HG03469 (cell line): ENCODE measurements at regions not wholly inside any gene's neighbourhood (a gene's known extent, or its start where the extent isn't known, plus 50 kb on each side); places are given as distances from the start of the nearest gene placed in this dataset.
"Not testable (repeated sequence)": the region's sequence is repeated elsewhere in the genome, so short reads cannot be mapped to it uniquely, and the experiment has no call there.

Experiments
- ATAC-seq: cut with Tn5 transposase; IDR thresholded peaks from one replicate; pipeline ENCODE4 v1.9.1; 2021; ENCODE audit warnings: mild to moderate bottlenecking, moderate library complexity, moderate number of reproducible peaks; ENCODE audit not compliant: unreplicated experiment

- ATAC-seq = no peak
These were observed 125.1 kb upstream of the SGK1 start for GRCh38 chr6:134443009-134443408.

DNA sequence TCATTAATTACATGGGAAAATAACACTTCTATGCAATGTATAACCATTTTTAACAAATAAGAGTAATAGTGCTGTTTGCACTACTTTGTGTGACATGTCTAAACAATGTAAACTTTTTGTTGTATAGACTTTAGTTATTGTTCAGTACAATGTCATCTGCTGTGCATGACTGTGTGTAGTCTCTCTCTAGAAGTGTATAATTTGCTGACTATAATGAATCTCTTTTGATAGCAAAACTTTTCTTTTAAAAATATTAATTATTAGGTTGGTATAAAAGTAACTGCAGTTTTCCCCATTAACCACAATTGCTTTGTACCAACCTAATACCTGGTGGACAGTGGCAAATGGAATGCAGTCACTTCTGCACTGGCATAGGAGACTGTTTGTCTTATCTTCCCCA lies 124.2 kb upstream of the SGK1 start:
- ATAC-seq = no peak

- no peak for ATAC-seq
These were observed 120.9 kb upstream of the SGK1 start for GRCh38 chr6:134438837-134439236.

- no peak for ATAC-seq
These were observed 119.5 kb upstream of the SGK1 start for GRCh38 chr6:134437376-134437775.

DNA sequence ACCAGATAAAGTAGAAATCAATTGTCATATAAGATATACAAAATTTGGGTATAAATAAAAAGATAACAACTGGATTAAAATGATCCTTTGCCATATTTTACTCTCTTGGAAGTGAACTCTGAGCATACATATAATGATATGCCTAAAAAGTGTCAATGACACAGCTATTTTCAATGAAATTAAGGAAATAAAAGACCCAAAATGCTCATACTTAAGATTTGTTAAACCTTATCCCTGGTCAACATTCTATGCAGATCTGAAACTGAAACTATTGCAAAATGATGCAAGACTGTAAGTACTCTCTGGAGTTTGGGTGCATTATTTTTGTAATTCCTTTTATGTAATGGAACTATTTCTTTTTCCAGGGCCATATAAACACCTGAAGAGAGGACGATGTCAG lies 119.0 kb upstream of the SGK1 start:
- ATAC-seq = no peak

GRCh38 chr6:134436281-134436815 lies 118.4 kb upstream of the SGK1 start:
- ATAC-seq = peak; percentile 81

DNA sequence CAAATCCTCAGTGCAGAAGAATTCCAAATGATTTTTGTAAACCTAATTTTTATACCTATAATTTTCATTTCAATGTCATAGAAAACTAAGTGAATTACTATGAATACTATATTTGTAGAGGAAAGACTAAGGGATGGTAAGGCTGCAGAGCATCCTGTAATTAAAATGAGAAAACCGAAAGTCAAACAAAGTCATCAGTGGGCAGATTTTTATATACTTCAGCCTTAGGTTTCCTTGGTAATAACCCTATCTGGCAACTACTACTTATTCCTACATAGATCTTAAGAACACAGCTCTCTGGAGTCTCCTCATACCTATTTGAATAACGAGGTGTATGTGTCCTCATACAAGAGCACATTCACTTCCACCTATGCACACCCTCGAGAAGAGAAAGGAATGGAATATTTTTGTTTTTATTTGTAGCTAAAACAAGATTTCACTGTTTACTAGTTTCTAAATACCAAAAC lies 117.9 kb upstream of the SGK1 start:
- ATAC-seq = no peak

DNA sequence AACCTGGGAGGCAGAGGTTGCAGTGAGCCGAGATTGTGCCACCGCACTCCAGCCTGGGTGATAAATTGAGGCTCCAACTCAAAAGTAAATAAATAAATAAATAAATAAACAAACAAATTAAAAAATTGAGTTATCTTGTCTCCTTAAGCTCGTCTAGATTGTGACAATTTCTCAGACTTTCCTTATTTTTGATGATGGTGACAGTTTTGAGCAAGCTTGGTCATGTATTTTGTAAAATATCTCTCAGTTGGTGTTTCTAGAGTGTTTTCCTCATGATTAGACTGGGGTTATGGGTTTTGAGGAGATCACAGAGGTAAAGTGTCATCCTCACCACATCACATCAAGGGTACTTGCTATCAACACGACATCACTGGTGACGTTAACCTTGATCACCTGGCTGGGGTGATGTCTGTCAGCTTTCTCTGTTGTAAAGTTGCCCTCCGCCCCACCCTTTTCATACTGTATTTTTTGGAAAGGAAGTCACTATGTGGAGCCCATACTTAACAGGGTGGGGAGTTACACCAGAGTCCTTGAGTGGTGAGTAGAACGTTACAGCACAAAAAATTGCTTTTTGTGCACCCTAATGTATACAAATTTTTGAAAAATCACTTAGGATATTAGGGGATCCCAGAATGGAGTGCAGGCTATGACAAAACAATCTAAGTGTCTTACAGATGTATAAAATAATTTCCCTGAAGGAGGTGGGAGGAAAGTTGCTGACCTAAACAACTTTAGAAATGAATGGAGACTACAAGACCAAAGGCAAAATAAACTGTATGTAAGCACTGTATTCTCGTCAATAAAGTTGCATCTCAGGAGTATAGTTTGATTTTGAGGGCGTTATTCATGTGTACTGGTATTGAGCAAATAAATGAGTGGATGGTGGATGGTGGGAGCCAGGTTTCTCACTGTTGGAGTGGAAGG lies 116.4 kb upstream of the SGK1 start:
- no peak for ATAC-seq

DNA sequence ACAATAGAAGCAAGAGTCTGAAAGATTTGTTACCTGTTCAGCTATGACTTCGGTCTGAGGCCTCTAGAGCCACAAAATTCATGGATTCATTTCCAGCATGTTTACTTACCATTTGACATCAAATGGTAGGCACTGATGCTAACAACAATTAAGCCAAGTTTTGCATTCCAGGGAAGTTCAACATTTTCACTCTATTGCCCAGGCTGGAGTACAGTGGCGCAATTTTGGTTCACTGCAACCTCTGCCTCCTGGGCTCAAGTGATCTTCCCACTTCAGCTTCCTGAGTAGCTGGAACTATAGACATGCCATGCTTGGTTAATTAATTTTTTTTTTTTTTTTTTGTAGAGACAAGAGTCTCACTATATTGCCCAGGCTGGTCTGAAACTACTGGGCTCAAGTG lies 114.1 kb upstream of the SGK1 start:
- ATAC-seq = no peak

DNA sequence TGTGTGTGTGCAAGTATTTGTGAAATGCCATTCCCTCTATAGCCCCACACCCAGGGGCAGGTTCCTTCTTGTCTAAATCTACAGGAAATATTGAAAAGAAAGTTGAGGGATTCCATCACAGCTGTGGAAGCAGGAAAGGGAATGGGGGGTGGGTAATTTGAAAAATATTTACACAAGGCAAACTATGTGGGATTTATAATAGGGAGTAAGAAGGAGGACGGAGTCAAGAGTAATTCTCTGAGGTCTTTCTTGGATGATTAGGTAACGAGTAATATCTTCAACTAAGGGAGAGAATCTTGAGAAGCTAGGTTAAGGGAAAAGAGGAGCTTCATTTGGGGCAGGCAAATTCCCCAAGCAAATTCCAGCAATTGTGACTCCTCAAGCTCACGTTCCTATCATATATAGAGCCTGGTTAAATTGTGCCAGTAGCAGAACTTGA lies 113.5 kb upstream of the SGK1 start:
- no peak for ATAC-seq

DNA sequence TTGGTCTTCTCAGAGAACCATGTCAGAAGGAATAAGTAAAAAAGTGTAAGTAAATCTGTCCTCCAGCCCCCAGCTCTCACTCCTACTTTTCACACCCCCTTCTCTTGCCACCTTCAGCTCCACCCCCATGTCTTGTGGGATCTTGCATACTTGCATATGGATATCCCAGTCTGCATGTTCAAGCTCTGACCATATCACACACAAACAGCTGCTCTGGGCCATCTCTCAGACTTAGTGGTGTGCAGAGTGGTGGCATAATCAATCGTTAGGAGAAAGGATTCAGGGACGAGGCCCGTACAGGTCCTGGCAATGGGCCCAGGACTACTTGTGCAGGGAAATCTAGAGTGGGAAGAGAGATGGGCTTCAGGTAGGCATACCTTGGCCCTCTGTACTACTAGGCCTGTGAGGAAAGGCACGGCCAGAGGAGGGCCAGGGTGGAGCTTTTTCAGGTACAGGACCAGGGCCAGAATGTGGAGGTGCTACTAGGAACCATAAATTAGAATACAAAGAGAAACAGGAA lies 112.0 kb upstream of the SGK1 start:
- ATAC-seq = no peak

GRCh38 chr6:134427721-134428120 lies 109.8 kb upstream of the SGK1 start:
- no peak for ATAC-seq

GRCh38 chr6:134426623-134427022 lies 108.7 kb upstream of the SGK1 start:
- ATAC-seq = no peak

DNA sequence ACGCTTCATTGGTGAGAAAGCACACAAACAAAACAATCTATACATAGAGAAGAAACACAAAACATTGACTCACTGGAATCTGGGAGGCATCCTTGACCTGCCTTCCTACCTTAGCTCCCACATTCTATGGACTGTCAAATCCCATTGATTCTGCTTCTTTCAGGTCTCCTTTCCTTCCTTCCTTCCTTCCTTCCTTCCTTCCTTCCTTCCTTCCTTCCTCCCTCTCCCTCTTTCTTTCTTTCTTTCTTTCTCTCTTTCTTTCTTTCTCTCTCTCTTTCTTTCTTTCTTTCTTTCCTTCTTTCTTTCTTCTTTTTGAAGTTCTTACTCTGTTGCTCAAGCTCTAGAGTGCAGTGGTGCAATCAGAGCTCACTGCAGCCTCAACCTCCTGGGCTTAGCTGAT lies 108.0 kb upstream of the SGK1 start:
- ATAC-seq = not testable (repeated sequence)

- ATAC-seq = no peak
These were observed 107.6 kb upstream of the SGK1 start for GRCh38 chr6:134425513-134425912.

GRCh38 chr6:134424798-134425170 lies 106.9 kb upstream of the SGK1 start:
- no peak for ATAC-seq

GRCh38 chr6:134424165-134424797 lies 106.4 kb upstream of the SGK1 start:
- no peak for ATAC-seq

GRCh38 chr6:134422426-134423231 lies 104.7 kb upstream of the SGK1 start:
- ATAC-seq = no peak

DNA sequence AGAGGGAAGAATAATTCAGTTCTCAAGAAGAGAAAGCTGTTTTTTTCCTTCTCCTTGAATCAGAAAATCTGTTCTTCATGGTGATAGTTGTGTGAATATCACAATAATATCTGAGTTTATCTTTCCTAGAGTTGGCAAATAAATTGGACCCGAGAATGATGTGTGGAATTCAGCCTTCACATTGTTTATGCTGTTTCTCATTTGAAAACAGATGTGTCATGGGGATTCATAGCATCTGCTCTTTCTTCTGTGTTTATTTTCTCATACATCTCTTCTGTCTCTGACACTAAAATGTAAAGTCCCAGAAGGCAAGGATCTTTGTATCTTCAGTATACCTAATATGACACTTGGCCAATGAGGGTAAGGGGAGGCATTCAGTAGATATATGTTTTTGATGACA lies 103.6 kb upstream of the SGK1 start:
- ATAC-seq = no peak

DNA sequence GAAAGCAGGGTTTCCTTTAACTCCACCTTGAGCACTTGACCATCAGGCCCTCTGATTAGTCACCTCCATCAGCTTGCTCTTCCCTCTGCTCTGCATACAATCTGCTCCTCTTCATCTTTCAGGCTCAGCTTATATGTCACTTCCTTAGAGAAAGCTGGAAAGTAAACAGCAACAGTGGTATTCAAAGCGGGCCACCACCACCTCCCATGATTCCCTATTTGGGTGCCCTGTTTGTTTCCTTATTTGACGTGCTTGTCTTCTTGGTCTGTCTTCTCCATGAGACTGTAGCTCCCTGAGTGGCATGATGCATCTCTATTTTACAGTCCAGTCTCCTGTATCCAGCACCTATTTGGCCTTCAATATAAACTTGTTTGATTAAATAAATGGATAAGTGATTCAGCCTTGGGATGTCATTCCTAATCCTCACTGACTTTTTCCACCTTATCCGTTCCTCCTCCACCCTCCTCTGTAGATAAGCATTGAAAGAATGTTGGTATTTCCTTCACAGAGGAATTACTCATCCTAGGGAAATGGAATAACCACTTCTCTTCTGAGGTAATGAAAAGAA lies 102.8 kb upstream of the SGK1 start:
- ATAC-seq = no peak

DNA sequence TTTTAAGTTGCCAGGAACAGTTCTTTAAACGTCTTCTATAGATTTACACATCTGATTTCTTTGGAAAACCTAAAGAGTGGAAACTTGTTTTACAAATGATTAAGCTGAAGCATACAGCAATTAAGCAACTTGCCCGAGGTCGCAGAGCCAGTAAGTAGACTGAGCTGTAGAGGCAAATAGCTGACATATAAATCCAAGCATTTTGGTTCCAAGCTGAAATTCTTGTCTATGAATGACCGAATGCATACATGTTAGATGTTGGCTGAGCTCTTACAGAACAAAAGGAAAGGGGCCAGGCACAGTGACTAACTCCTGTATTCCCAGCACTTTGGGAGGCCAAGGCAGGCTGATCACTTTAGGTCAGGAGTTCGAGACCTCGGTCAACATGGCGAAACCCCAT lies 101.8 kb upstream of the SGK1 start:
- ATAC-seq = no peak
